Astrocyte of the spinal cord (primary cell): ENCODE measurements at regions not wholly inside any gene's neighbourhood (a gene's known extent, or its start where the extent isn't known, plus 50 kb on each side); places are given as distances from the start of the nearest gene placed in this dataset.
A peak's percentile ranks its signal among the peaks of the same experiment; 100 is the strongest.

Experiments used
- DNase-seq: peaks from one replicate; pipeline ENCODE4 v3.0.0; 2011; ENCODE audit warnings: low read depth, low spot score
- H3K4me3 ChIP-seq: 2 replicates; pipeline ENCODE4 v1.5.1; 2011; ENCODE audit warnings: low read depth, mild to moderate bottlenecking, low read length, moderate library complexity
- CTCF ChIP-seq: IDR thresholded peaks from 2 replicates; pipeline ENCODE4 v1.5.1; 2012; ENCODE audit warnings: low read depth, mild to moderate bottlenecking, low read length, inconsistent platforms
- in situ Hi-C: cut with HindIII; loops from 2 replicates; pipeline ENCODE4 v1.10.0; 2017; ENCODE audit warnings: low sequenced_read_pairs

- no peak for DNase-seq
- H3K4me3 ChIP-seq, result no peak overlapping the region
- in situ Hi-C loops, result no loop called here
- TF ChIP-seq CTCF, result no peak
Measured at GRCh38 chr15:79659691-79660090, 227.6 kb downstream of the MINAR1 start.

DNA sequence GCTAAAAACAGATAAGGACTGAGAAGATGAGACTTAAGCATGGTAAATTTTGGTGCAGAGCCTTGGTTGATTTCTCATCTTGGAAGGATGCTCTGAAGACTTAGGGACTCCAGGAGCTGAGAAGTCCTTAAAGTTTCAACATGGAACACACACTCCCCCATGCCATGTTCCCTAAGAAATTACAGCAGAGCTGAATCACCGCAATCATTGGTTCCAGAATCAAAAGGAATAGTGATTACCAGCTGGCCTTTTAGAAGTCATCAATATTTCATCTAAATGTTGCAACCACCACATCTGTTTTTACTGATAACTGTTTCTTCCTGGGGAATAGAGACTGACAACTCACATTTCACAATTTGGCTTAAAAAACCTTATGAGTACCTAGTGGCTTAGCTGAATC is 229.3 kb downstream of the MINAR1 start:
- DNase-seq, result no peak
- in situ Hi-C loops, result no loop called here
- TF ChIP-seq CTCF, result no peak
- H3K4me3 ChIP-seq, result no peak overlapping the region

DNA sequence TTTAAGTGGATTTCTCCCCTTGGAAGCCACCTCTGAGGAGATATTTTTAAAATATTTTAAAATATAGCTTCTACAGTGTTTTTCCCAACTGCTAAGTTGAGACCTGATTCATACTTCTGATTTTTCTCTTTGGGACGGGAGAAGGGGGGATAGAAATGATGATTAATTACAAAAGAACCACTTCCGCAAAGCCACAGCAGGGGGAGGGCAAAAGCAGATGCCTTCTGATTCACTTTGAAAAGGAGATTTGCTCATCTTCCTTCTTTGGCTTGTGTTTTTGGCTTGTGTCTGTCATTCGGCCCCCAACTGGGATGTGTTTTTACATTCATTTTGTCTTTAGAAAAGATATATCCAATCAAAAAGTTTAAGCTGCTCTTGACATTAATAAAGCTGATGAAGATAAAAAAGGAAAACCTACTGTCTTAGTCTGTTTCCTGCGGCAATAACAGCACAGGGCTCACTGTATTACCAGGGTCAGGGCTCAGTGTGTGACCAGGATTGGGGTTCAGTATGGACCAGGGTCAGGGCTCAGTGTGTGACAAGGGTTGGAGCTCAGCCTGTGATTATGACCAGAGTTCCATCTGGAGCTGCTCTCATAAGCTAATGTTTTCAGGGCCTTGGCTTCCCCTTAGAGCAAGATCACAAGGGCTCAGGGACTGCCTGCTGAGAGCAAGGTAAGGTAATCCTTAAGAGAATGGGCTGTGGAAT is 223.2 kb downstream of the MTHFS start:
- TF ChIP-seq CTCF, result no peak
- DNase-seq, result peak; percentile 65
- in situ Hi-C loops, result no loop called here
- no peak overlapping the region for H3K4me3 ChIP-seq

DNA sequence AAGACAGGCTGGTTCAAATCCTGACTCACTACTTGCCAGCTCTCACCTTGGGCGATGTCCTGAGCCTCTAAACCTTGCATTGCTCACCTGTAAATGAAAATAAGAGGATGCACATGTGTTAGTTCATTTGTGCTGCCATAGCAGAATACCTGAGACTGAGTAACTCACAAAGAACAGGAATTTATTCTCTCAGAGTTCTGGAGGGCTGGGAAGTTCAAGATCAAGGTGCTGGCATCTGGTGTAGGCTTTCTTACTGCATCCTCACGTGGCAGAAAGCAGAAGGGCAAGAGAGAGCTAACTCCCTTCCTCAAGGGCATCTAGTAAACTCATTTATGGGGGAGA is 222.7 kb downstream of the MTHFS start:
- DNase-seq, result no peak
- in situ Hi-C loops, result no loop called here
- no peak overlapping the region for H3K4me3 ChIP-seq
- no peak for TF ChIP-seq CTCF

GRCh38 chr15:79675982-79676381 is 220.8 kb downstream of the MTHFS start:
- in situ Hi-C loops, result no loop called here
- H3K4me3 ChIP-seq, result no peak overlapping the region
- no peak for TF ChIP-seq CTCF
- DNase-seq, result no peak

DNA sequence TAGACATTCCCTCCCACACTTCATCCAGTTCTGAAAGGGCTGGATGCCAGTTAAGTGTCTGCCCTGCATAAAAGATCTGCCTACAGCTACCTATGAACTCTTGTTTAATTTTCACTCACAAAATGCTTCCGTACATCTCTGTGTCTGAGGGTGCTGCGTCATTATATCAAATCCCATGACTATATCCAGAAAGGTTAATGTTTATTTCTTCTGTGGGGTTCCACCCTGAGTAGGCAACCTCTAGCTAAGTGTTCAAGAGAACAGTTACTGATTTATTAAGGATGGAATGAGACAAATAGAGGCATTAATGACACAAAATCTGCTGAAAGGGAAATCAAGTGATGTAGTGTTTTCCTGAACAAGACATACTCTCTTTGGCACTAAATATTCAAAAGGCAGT is 220.2 kb downstream of the MTHFS start:
- DNase-seq, result peak; percentile 2
- in situ Hi-C loops, result no loop called here
- no peak for TF ChIP-seq CTCF
- no peak overlapping the region for H3K4me3 ChIP-seq

DNA sequence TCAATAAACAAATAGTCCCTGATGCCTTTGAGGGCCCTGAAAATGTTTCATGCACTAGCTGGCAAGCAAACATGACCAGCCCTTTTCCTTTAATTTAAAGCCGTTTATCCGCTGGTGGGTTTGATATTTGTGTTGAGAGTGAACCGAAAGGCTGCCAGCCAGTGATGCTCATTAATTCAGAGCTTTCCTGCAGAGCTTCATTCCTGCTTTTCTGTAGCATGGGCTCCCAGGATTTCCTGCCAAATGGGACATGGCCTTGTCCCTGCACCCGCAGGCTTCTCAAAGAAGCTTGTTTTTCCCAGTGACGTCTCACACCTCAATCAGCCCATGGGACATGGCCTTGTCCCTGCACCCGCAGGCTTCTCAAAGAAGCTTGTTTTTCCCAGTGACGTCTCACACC is 219.6 kb downstream of the MTHFS start:
- H3K4me3 ChIP-seq, result no peak overlapping the region
- no peak for DNase-seq
- in situ Hi-C loops, result no loop called here
- no peak for TF ChIP-seq CTCF
